GM20000 (cell line): ENCODE measurements at regions not wholly inside any gene's neighbourhood (a gene's known extent, or its start where the extent isn't known, plus 50 kb on each side); places are given as distances from the start of the nearest gene placed in this dataset.

Experiments used
- DNase-seq: peaks from one replicate; pipeline ENCODE4 v3.0.0; 2012; ENCODE audit warnings: low spot score
- CTCF ChIP-seq: IDR thresholded peaks from 2 replicates; pipeline ENCODE4 v1.5.1; 2012; ENCODE audit warnings: mild to moderate bottlenecking, control low read depth; ENCODE audit errors: extremely low read depth, missing control alignments

- no peak for DNase-seq
- no peak for TF ChIP-seq CTCF
Observed at GRCh38 chr1:68745011-68745410, 248.1 kb upstream of the DEPDC1 start.

- no peak for TF ChIP-seq CTCF
- DNase-seq, result no peak
Observed at GRCh38 chr1:68745451-68745850, 248.6 kb upstream of the DEPDC1 start.

GRCh38 chr1:68746378-68746777, 249.5 kb upstream of the DEPDC1 start:
- DNase-seq, result no peak
- no peak for TF ChIP-seq CTCF

- no peak for TF ChIP-seq CTCF
- no peak for DNase-seq
Observed at GRCh38 chr1:68751723-68752122, 254.8 kb upstream of the DEPDC1 start.

GRCh38 chr1:68758666-68759209, 261.9 kb upstream of the DEPDC1 start:
- no peak for TF ChIP-seq CTCF
- DNase-seq, result no peak

- no peak for TF ChIP-seq CTCF
- DNase-seq, result no peak
Observed at GRCh38 chr1:68767941-68768340, 271.1 kb upstream of the DEPDC1 start.

- no peak for DNase-seq
Observed at GRCh38 chr1:68770817-68771216, 273.9 kb upstream of the DEPDC1 start.

More at GRCh38 chr1:68770817-68771216, 273.9 kb upstream of the DEPDC1 start:
- no peak for TF ChIP-seq CTCF
